Parathyroid adenoma (tissue), 2 donors: ENCODE measurements at regions not wholly inside any gene's neighbourhood (a gene's known extent, or its start where the extent isn't known, plus 50 kb on each side); places are given as distances from the start of the nearest gene placed in this dataset.

Source experiments
- H2AFZ ChIP-seq: fragments of 300-600 bp; sonication (generic); one replicate; pipeline ENCODE4 v1.7.0; 2017; ENCODE audit warnings: antibody characterized with exemption, mild to moderate bottlenecking
- H3K27ac ChIP-seq: fragments of 300-600 bp; sonication (generic); one replicate; pipeline ENCODE4 v1.7.0; 2017
- H3K27me3 ChIP-seq: fragments of 300-600 bp; sonication (generic); one replicate; pipeline ENCODE4 v1.7.0; 2017; ENCODE audit warnings: low read length; ENCODE audit not compliant: control insufficient read depth, insufficient read depth
- H3K36me3 ChIP-seq: fragments of 300-600 bp; sonication (generic); one replicate; pipeline ENCODE4 v1.7.0; 2017; ENCODE audit warnings: low read length; ENCODE audit not compliant: control insufficient read depth, insufficient read depth
- H3K4me1 ChIP-seq: fragments of 300-600 bp; sonication (generic); one replicate; pipeline ENCODE4 v1.7.0; 2017; ENCODE audit warnings: control low read depth
- H3K4me2 ChIP-seq: fragments of 300-600 bp; sonication (generic); one replicate; pipeline ENCODE4 v1.7.0; 2017; ENCODE audit warnings: low read length
- H3K4me3 ChIP-seq: fragments of 300-600 bp; sonication (generic); one replicate; pipeline ENCODE4 v1.7.0; 2017; ENCODE audit warnings: low read depth, low read length
- H3K79me2 ChIP-seq: fragments of 300-600 bp; sonication (generic); one replicate; pipeline ENCODE4 v1.7.0; 2017; ENCODE audit warnings: control low read depth
- H3K9ac ChIP-seq: fragments of 300-600 bp; sonication (generic); one replicate; pipeline ENCODE4 v1.7.0; 2017; ENCODE audit warnings: mild to moderate bottlenecking
- H3K9me3 ChIP-seq: fragments of 300-600 bp; sonication (generic); one replicate; pipeline ENCODE4 v1.7.0; 2017; ENCODE audit warnings: low read length; ENCODE audit not compliant: control insufficient read depth
- TF ChIP-seq, protein P1 (sequence below): fragments of 300-600 bp; sonication (generic); IDR thresholded peaks from one replicate; pipeline ENCODE4 v1.7.0; 2017; ENCODE audit warnings: antibody characterized with exemption, mild to moderate bottlenecking
- donor health status: primary hyperparathyroidism.

DNA sequence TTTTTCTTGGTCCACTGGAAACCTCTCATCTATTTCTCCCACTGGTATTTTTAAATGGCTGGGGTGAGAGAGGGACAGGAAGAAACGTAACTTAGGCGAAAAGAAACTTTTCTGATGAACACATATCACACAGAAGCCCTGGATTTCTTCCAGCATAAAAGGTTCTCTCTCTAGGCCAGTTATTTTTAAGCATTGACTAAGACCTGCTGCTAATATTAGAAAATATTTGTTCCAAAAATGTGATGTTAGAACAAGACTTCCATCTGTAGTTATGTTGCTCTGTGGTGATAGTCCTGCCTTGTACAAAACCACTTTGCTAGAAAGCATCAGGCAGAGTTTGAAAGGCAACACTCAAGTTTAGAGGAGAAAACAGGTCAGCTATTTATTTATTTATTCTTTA, 537.7 kb downstream of the MCTP2 start:
- TF ChIP-seq, protein P1, sequence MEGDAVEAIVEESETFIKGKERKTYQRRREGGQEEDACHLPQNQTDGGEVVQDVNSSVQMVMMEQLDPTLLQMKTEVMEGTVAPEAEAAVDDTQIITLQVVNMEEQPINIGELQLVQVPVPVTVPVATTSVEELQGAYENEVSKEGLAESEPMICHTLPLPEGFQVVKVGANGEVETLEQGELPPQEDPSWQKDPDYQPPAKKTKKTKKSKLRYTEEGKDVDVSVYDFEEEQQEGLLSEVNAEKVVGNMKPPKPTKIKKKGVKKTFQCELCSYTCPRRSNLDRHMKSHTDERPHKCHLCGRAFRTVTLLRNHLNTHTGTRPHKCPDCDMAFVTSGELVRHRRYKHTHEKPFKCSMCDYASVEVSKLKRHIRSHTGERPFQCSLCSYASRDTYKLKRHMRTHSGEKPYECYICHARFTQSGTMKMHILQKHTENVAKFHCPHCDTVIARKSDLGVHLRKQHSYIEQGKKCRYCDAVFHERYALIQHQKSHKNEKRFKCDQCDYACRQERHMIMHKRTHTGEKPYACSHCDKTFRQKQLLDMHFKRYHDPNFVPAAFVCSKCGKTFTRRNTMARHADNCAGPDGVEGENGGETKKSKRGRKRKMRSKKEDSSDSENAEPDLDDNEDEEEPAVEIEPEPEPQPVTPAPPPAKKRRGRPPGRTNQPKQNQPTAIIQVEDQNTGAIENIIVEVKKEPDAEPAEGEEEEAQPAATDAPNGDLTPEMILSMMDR = no peak
- Histone ChIP-seq H3K27me3 (no peaks in the 10 kb centered on the region), H2AFZ (no peak overlapping the region), H3K9me3 (no peaks in the 10 kb centered on the region), H3K36me3 (no peaks in the 10 kb centered on the region), H3K4me1 (no peaks in the 10 kb centered on the region), H3K27ac (no peak overlapping the region), H3K79me2 (no peaks in the 10 kb centered on the region), H3K4me2 (no peak overlapping the region), H3K9ac (no peak overlapping the region), H3K4me3 (no peak overlapping the region)

DNA sequence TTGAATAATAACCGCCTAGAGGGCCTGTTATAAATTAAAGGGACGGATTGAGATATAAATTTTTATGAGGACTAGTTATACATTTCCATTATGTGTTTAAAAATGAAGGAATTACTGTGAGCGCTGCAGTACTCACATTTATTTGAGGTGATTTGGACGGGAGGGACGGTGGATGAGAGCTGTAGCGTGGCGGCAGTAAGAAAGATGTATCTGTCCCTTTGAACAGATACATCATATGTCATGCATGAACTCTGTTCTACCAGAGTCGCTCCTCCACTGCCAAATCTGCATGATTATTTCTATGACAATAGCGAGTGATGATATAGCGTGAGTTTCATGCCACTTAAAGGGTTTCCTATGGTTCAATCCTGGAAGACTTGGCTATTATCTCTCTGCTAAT, 538.8 kb downstream of the MCTP2 start:
- Histone ChIP-seq H3K4me3 (no peak overlapping the region), H3K27ac (no peak overlapping the region), H3K4me1 (no peaks in the 10 kb centered on the region), H3K27me3 (no peaks in the 10 kb centered on the region), H3K36me3 (no peaks in the 10 kb centered on the region), H3K4me2 (no peak overlapping the region), H3K9me3 (no peaks in the 10 kb centered on the region), H3K9ac (no peak overlapping the region), H3K79me2 (no peaks in the 10 kb centered on the region), H2AFZ (no peak overlapping the region)
- TF ChIP-seq, protein P1 = no peak

DNA sequence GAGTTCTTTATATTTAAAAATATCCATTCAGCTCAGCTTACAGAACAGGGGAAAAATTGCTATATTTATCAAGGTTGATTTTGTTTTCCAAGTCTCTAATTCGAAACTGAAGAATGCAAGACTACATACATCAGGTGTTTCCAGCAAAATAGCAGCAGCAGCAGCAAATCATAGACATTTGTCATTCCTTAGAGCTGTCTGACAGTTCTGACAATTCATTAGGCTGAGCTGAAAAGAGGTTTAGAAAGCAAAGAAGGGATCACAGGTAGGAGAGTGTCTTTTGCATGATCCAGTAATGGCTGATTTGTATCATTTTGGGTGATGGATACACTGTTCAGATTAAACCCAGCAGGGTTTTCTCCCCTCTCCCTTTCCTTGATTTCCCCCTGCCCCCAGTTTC, 545.7 kb downstream of the MCTP2 start:
- Histone ChIP-seq H3K4me3 (no peak overlapping the region), H3K36me3 (no peaks in the 10 kb centered on the region), H3K9ac (no peak overlapping the region), H3K79me2 (no peaks in the 10 kb centered on the region), H3K4me1 (no peaks in the 10 kb centered on the region), H3K27me3 (no peaks in the 10 kb centered on the region), H3K27ac (no peak overlapping the region), H3K9me3 (no peaks in the 10 kb centered on the region), H3K4me2 (no peak overlapping the region), H2AFZ (no peak overlapping the region)
- TF ChIP-seq, protein P1 = no peak

DNA sequence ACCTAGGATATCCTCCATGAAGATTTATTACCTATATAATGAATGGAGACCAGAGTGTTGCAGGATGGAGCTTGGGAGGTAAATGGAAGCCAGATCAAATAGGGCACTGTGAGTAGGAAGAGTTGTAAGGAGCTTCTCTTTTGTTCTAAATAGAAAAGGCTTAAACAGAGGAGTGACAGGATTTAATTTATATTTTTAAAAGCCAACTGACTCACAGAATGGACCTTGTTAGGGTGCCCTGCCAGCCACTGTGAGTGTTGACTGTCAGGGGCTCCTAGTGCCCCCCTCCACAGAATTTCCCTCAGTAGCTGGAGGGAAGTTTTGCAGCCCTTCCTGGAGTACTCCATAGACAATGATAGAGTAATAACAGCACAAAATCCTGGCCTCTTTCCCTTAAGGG, 547.5 kb downstream of the MCTP2 start:
- H3K36me3 ChIP-seq = no peaks in the 10 kb centered on the region
- H3K4me3 ChIP-seq = no peak overlapping the region
- H3K9ac ChIP-seq = no peak overlapping the region
- no peak overlapping the region for H3K27ac ChIP-seq
- no peaks in the 10 kb centered on the region for H3K27me3 ChIP-seq
- no peaks in the 10 kb centered on the region for H3K4me1 ChIP-seq
- no peak overlapping the region for H2AFZ ChIP-seq
- H3K4me2 ChIP-seq = no peak overlapping the region
- no peaks in the 10 kb centered on the region for H3K9me3 ChIP-seq
- H3K79me2 ChIP-seq = no peaks in the 10 kb centered on the region
- TF ChIP-seq, protein P1 = no peak

DNA sequence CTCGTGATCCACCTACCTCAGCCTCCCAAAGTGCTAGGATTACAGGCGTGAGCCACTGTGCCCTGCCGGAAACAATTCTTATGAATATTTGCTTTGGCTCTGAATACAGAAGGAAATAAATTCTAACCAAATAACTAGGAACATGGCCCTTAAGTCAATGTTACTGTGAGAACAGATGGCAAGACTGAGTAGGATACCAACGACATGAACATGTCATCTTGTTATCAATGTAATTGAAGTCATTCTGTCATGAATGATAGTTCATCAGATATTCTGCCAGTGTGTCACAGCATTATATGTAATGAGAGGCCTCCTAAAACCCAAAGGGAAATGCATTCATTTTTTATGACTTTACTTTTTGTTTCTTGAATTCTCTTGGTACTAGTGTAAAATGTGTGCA, 548.8 kb downstream of the MCTP2 start:
- no peak overlapping the region for H3K27ac ChIP-seq
- no peak overlapping the region for H3K4me2 ChIP-seq
- no peaks in the 10 kb centered on the region for H3K36me3 ChIP-seq
- H3K9ac ChIP-seq = no peak overlapping the region
- H3K4me1 ChIP-seq = no peaks in the 10 kb centered on the region
- TF ChIP-seq, protein P1 = no peak
- no peaks in the 10 kb centered on the region for H3K27me3 ChIP-seq
- no peaks in the 10 kb centered on the region for H3K9me3 ChIP-seq
- no peak overlapping the region for H3K4me3 ChIP-seq
- H3K79me2 ChIP-seq = no peaks in the 10 kb centered on the region
- no peak overlapping the region for H2AFZ ChIP-seq
